NCI-H526 (cell line): ENCODE measurements at regions not wholly inside any gene's neighbourhood (a gene's known extent, or its start where the extent isn't known, plus 50 kb on each side); places are given as distances from the start of the nearest gene placed in this dataset.

Experiments used
- DNase-seq, 2 experiments: peaks; one replicate each; lab custom pipeline; 2025; lab: John Stamatoyannopoulos, UW

DNA sequence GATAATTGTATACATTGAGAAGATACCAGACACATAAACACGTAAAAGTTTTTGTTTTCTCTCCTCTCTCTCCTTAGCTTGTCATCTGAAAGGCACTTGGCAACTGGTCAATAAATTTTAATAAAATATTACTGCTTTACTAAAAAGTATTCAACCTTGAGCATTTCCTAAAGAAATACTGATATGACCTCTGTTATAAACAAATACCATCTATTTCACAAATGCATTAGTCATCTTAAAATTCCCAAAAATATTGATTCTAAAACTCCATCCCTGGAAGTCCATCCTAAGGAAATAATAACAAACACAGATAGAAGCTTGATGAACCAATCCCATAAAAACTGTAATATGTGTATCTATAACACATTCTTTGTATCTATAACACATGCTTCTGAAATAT is 483.2 kb downstream of the TLR4 start:
- no peak for DNase-seq

- no peak for DNase-seq
These were observed 485.4 kb downstream of the TLR4 start for GRCh38 chr9:118189615-118190014.

DNA sequence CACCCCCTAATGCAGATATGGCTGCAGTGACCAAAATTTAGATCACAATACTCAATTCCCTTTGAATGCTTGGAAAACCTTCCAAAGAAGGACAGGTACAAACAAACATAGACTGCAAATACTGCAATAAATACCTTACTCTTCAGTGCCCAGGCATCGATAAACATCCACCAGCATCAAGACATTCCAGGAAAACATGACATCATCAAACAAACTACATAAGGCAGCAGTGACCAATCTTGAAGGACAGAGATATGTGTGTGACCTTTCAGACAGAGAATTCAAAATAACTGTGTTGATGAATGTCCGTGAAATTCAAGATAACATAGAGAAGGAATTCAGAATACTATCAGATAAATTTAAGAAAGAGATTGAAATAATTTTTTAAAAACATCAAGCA is 488.6 kb downstream of the TLR4 start:
- DNase-seq, result no peak

DNA sequence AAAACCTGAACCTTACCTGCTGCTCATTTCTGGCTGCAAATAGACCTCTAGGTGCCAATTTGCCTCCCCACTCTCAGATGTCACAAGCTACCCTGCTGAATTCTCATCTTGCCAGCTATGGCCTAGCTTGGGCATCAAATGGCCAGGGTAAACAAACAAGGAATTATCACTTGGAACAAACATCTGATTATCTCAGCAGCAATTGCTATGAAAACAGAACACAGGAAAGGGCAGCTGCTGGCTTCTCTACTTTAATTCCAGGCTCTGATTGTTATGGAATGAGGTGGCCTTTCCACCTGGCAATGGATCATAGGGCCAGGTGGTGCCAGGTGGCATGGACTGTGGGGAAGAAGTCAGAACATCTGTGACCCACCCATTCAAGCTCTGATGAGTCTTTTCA is 505.1 kb downstream of the TLR4 start:
- DNase-seq, result no peak

DNA sequence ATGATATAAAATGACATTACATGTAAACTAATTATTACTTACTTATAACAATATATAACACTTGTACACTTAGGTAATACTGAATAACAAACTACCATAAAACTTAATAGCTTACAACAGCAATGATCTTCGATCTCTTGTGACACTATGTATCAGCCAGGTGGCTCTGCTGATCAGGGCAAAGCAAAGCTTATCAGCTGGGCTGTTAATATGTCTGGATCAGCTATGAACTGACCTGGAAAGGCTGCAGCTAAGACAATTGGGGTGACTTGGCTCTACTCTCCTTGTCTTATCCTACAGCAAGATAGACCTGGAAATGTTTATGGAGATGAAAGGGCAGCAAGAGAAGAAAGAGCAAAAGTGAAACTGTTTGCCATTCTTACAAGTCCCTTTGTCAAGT is 511.3 kb downstream of the TLR4 start:
- DNase-seq, result no peak

- no peak for DNase-seq
These were observed 518.2 kb downstream of the TLR4 start for GRCh38 chr9:118222375-118222774.

DNA sequence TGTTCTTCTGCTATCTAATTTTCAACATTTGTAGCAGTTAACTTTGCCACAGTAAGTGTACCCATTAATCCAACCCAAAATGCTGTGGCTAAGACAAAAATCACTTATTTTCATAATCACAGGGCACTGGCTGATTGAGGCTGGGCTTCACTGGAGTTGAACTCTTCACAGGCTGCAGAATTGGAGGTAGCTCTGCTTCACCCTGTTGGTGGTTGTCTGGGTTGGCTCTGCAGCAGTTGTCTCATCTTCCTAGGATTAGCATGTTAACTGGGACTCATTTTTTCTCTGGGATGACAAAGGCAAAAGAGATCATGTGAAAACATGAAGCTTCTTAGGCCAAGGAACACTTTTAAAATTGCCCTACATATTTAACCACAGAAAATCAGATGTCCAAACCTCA is 518.9 kb downstream of the TLR4 start:
- no peak for DNase-seq

DNA sequence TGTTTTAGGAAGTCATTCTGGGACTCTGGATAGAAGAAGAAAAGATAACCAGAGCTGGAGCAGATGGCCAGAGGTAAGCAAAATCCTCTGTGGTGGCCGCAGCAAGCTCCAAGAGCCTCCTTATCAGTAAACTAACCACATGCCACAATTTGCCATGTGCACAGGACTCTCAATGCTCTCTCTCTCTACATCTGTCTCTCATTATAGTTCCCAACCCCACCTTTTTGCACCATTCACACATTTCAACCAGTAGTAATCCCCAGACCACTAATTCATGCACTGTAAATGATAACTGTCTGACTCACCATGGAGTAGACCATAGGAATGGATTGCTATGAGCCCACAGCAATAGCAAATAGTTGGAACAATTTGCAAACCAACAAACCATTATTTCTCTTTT is 526.1 kb downstream of the TLR4 start:
- no peak for DNase-seq

GRCh38 chr9:118236625-118237024 is 532.4 kb downstream of the TLR4 start:
- DNase-seq, result no peak

- DNase-seq, result no peak
These were observed 533.9 kb downstream of the TLR4 start for GRCh38 chr9:118238139-118238538.

GRCh38 chr9:118252027-118252426 is 547.8 kb downstream of the TLR4 start:
- DNase-seq, result no peak

GRCh38 chr9:118262191-118262590 is 558.0 kb downstream of the TLR4 start:
- DNase-seq, result no peak

DNA sequence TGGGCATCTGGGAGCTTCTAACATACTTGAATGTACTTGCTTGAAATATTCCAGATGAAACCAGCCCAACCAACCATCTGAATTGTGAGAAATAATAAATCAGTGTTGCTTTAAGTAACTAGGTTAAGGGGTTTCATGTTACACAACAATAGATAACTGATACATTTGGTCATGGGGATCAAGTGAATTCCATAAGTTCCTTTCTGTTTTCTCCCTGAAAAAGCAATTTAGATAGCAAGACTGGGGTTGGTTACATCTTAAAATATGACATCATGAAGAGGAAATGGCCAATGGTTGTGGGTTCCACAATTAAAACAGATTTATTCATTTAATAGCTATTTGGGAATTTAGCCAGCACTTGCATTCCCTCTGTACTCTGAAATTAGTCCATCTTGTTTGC is 559.7 kb downstream of the TLR4 start:
- no peak for DNase-seq

- DNase-seq, result no peak
These were observed 563.8 kb downstream of the TLR4 start for GRCh38 chr9:118268046-118268445.

DNA sequence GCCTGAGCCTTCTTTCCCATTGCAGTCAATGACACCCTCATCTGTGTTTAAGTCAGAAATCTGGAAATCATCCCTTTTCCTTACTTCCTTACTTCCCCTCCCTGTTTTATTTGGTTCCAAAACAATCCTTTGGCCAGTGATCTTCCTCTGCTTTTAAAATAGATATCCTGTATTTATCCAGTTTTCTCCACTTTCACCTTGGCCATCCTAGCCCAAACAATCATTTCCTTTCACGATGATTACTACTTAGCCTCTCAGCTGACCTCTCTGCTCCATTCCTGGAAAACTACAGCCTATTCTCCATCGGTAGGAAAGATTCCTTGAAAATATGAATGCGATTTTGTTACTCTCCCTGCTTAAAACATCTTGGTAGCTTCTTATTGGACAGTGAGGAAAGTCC is 565.4 kb downstream of the TLR4 start:
- no peak for DNase-seq

DNA sequence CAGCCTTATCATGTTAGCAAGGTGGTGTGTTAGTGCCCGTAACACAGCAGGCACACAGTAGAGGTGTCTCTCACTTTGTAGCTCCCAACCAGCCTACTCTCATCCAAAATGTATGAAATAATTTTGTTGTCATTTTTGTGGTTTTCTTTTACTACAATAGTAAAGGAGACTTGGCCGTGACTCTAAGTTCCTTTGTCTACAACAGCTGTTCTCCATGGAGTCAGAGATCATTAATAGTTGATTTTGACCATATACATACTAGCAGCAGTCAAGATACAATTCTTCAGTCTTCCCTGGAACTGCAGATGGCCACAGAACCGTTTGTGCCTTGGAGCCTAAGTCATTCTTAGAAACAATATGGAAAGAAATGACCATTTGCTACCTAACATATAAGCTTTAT is 567.1 kb downstream of the TLR4 start:
- DNase-seq, result no peak

- DNase-seq, result no peak
These were observed 567.7 kb downstream of the TLR4 start for GRCh38 chr9:118271936-118272335.

- DNase-seq, result no peak
These were observed 568.8 kb downstream of the TLR4 start for GRCh38 chr9:118273048-118273447.

DNA sequence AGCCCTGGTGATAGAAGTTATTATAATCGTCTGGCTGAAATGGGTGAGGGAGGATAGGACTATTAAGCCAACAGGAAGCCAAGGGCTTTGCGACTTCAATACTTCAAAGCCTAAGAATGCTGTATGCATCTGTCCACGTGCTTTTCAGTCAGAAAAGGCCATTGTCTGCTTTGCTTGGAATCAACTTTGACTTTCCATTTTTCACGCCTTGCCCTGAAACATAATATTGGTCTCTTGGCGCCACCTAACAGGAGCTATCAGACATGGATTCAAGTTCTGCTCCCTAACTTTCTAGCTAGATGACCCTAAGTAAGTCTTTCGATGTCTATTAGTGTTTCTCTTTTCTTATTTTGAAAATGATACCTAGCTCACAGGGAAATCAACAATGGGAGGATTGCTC is 572.6 kb downstream of the TLR4 start:
- no peak for DNase-seq

DNA sequence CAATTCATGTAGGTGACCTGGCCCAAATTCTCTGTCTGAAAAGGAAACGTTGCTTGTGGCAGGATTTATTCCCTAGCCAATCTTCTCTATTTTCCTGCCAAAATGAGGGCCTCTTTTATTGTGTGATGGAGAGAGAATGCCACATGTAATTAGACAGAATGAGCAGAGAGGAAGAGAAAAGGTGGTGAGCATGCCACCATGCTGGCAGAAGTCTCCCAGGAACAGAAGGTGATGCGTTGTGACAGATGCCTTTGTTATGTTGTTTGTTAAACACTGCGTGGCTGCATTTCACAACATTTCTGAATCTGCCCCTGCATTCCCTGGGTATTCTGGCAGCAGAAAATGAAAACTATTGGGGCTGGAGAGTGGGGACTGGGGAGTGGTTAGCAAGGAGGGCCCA is 577.6 kb downstream of the TLR4 start:
- DNase-seq, result no peak

DNA sequence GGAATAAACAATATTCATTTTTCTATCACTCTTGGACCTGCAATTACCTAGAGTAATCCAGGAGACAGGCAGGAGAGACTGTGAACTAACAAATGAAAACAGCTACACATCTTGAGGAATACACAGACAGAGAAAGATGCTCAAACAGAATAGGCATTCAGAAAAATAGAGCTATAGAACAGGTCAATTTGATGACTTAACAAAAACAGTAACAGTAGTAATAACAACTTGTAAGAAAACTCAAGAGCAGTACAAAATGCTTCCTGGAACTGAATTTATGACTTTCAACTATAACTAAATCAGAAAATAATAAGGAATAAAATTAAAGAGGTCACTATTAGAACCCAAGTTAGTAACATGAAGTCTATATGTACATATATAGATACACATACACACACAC is 579.3 kb downstream of the TLR4 start:
- DNase-seq, result no peak

- no peak for DNase-seq
These were observed 585.9 kb downstream of the TLR4 start for GRCh38 chr9:118290116-118290515.

- DNase-seq, result no peak
These were observed 591.2 kb downstream of the TLR4 start for GRCh38 chr9:118295413-118295812.

DNA sequence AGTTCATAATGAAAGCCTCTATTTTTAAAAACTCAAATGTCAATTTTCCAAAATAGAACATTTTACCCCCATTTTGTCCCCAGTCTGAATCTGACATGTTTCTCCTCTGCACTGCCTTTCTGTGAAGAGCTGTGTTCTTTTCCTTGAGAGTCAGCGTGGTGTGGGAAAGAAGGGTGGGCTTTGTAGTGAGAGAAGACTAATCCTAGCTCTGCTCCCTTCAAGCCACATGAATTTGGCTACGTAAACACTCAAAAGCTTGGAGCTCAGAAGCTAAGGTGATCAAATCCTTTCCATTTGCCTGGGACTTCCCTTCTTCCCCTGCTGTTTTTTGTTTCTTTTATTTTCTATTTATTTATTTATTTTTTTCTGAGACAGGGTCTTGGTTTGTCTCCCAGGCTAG is 598.5 kb downstream of the TLR4 start:
- peak; percentile 6 to 30 for DNase-seq

GRCh38 chr9:118303216-118303615 is 599.0 kb downstream of the TLR4 start:
- DNase-seq, result no peak
